ENCODE measurements at regions not wholly inside any gene's neighbourhood (a gene's known extent, or its start where the extent isn't known, plus 50 kb on each side); places are given as distances from the start of the nearest gene placed in this dataset.

- DNase-seq (ENCODE audit: low spot score) = no peak
These were observed 65.9 kb upstream of the CPLX2 start for GRCh38 chr5:175805256-175806011.

- no peak for DNase-seq (ENCODE audit: low spot score)
These were observed 62.7 kb upstream of the CPLX2 start for GRCh38 chr5:175808711-175809110.

DNA sequence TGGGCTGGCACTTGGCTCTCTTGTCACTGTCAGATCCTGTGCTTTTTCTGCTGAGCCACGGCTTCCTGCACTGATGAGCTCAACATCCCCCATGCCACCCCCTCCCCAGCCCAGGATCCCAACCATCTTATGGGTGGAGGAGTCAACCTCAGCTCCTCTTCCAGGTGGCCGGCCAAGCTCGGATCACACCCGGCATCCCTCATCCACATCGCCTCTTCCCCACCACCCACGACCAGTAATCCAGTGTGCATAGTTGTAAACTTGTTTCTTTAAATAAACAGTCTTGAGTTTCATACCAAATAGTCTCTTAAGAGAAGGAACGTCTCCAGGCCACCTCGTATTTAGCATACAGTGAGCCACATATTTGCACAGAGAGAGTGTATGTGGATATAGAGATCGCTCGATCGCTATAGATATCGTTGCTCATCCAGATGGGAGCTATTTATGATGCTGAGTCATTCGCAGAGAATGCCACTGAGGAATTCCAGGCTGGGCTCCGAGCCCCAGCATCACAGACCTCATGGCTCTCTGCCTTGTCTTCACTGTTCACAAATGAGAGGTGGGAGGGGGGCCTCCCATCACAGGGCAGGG lies 61.8 kb upstream of the CPLX2 start:
- peak; percentile 96 for DNase-seq (ENCODE audit: low spot score)

- no peak for DNase-seq (ENCODE audit: low spot score)
These were observed 60.9 kb upstream of the CPLX2 start for GRCh38 chr5:175810457-175810856.

GRCh38 chr5:175811589-175811988 lies 59.8 kb upstream of the CPLX2 start:
- no peak for DNase-seq (ENCODE audit: low spot score)

GRCh38 chr5:175813943-175814630 lies 57.3 kb upstream of the CPLX2 start:
- DNase-seq (ENCODE audit: low spot score) = no peak

GRCh38 chr5:175814691-175815090 lies 56.7 kb upstream of the CPLX2 start:
- DNase-seq (ENCODE audit: low spot score) = peak; percentile 92

DNA sequence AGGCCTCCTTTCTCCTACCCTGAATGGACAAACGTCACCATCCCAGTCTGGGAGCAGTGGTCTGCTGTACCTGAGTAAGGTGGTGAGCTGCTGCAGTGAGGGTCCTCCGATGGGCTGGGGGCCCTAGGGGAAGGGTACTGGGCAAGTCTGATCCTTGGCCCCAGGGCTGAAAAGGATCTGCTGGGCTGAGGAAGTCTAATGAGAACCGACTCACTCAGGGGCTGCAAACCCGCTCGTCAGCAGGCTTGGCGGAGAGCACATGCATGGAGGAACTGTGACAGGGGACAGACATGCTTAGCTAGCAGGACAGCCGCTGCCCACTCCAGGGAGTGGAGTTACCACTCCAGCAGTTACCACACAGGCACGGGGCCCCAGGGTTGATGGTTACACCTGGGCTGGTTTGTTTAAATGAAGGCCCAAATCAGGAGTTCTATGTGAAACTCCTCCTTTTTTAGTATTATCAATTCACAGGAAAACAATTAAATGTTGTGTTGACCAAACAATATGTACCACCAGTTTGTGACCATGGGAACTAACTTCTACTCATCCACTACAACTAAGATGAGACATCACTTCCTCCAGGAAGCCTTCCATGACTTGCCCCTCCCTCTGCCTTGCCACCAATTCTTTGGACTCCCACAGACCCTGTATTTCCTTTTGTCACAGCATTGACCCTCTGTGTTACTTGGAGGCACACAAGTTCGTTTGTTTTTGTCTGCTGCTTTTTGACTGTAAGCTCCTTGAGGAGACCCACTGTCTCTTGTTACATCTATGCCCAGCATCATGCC lies 56.1 kb upstream of the CPLX2 start:
- no peak for DNase-seq (ENCODE audit: low spot score)

DNA sequence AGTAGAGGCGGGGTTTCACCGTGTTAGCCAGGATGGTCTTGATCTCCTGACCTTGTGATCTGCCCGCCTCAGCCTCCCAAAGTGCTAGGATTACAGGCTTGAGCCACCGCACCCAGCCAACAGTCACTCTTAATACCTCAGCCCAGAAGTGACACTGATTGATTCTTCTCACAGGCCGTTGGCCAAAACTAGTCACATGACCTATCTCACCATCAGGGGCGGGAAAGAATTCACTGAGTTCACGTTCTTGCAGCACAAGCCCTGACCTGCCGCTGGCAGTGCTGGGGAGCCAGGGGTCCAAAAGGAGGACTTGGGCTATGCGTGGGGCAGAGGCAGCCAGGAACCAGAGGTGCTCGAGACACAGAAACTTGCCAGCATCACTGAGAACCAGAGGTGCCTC lies 55.0 kb upstream of the CPLX2 start:
- no peak for DNase-seq (ENCODE audit: low spot score)

GRCh38 chr5:175819090-175819425 lies 52.3 kb upstream of the CPLX2 start:
- no peak for DNase-seq (ENCODE audit: low spot score)

DNA sequence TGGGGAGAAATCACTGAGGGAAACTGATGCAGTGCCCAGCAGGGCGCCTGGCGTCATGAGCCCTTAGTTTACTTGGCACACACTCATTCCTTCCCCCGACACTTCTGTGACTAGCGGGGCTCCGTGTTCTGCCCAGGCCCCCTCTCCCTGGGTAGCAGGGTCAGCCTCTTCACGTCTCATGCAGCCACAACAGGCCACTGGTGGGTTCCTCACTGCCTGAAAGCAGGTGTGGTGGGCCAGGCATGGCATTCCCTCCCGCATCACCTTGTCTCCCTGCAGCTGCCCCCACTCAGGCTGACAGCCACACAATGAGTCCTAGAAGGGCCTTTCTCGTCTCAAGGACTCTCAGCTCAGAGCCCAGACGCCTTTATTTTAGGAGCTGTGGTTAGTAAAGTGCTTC lies 51.1 kb upstream of the CPLX2 start:
- DNase-seq (ENCODE audit: low spot score) = no peak

All from A172 (cell line).